Head of caudate nucleus (tissue), 42 donors: ENCODE measurements at regions not wholly inside any gene's neighbourhood (a gene's known extent, or its start where the extent isn't known, plus 50 kb on each side); places are given as distances from the start of the nearest gene placed in this dataset.
A peak's percentile ranks its signal among the peaks of the same experiment; 100 is the strongest.
"Not testable (repeated sequence)": the region's sequence is repeated elsewhere in the genome, so short reads cannot be mapped to it uniquely, and the experiment has no call there.

Experiments
- DNase-seq, 42 donors: peaks; one replicate each; pipeline versions ENCODE4 v3.0.0 to v3.0.0-alpha.2; 2020 to 2021; ENCODE audit warnings: mixed read lengths in 7 of 42
- intact Hi-C: fragments of 100-400 bp; cut with DNase I; formaldehyde crosslinking; loops from one replicate; pipeline ENCODE4 v1.15.0; 2022

DNA sequence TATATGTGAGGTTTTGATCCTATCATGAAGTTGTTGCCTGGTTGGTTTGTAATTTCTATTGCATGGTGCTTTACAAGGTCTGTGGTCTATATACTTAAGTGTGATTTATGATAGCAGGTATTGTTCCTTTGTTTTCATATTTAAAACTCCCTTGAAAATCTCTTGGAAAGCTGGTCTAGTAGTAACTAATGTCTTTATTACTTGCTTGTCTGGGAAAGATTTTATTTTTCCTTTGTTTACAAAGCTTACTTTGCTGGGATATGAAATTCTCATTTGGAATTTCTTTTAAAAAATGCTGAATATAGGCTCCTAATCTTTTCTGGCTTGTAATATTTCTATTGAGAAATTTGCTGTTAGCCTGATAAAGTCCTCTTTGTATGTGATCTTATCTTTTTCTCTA, 862.9 kb upstream of the NXPH2 start:
- no peak for DNase-seq
- intact Hi-C loops = no loop called here

DNA sequence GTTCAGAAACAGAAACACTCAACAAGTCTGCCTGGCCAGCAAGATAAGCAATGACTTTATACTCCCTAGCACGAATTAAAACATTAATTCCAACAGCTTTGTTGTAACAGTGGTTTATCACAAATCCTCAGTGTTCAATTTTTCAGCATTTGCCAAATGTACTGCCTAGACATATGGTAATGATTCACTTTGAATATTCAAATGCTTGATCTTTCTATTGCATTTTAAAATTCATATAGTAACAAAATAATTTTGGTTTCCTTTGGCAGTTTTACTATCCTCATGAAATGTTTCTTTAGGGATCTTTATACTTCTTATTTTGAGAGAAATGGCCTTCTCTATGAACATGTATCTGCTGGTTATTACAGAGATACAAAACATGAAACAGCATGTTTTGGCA, 851.8 kb upstream of the NXPH2 start:
- DNase-seq = no peak

DNA sequence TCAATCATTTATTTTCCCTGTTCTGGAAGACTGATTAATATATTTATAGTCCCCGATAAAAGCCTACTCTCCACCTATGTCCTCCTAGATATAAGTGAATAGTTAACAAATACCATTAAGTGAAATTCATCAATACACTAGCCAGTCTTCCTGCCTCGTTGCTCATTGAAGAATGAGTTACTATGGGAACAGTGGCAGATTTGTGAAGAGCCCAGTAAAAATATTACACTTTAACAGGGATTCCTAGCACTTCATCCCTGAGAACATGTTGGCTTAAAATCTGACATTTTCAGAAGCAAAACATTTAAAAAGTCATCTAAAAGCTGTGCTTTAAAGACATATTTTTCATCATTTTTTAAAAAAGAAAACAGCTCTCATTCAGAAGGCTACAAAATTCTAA, 848.7 kb upstream of the NXPH2 start:
- no peak for DNase-seq
- intact Hi-C loops = no loop called here

More for the DNA sequence above, 851.8 kb upstream of the NXPH2 start:
- intact Hi-C loops = no loop called here

DNA sequence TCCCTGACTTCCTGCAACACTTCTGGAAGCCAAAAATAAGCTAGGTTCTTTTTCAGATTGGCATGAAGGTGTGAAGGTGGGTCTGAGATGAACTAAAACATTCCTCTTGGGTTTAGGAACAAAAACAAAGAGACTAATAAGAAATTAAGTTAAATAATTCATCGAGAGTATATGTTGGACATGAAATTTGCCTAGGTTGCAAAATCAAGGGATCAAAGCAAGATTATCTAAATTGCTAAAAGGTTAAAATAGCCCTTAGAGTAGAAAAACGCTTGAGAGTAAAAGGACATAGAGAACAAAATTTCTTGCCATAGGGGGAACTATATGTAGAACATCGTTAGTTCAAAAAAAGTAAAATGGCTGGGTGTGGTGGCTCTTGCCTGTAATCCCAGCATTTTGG, 845.9 kb upstream of the NXPH2 start:
- no peak for DNase-seq
- intact Hi-C loops = no loop called here

DNA sequence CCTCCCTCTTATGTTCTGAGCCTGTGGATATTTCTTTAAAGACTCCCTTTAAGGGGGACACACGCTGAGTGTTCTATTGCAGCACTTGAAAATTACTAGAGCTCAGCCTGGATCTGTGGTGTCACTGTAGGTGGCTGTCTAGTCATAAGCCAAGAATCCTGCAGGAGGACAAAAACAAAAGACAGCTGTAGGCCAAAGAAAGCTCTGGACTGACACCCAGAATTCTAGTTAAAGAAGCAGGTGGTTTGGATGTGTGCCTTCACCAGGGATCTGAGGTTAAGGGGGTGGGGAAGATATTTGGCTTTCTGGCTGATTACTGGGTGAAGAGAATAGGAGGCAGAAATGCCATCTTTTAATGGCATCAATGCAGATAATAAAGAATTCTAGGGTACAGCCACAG, 842.5 kb upstream of the NXPH2 start:
- DNase-seq = no peak
- intact Hi-C loops = no loop called here

DNA sequence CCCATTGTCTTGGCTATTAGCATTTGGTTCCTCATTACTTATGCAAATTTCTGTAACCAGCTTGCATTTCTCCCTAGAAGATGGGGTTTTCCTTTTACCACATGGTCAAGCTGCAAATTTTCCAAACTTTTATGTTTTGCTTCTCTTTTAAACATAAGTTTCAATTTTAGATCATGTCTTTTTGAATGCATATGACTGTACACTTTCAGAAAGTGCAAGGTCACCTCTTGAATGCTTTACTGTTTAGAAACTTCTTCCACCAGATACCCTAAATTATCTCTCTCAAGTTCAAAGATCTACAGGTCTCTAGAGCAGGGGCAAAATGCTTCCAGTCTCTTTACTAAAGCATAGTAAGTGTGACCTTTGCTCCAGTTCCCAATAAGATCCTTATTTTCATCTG, 837.6 kb upstream of the NXPH2 start:
- DNase-seq = no peak
- intact Hi-C loops = no loop called here

DNA sequence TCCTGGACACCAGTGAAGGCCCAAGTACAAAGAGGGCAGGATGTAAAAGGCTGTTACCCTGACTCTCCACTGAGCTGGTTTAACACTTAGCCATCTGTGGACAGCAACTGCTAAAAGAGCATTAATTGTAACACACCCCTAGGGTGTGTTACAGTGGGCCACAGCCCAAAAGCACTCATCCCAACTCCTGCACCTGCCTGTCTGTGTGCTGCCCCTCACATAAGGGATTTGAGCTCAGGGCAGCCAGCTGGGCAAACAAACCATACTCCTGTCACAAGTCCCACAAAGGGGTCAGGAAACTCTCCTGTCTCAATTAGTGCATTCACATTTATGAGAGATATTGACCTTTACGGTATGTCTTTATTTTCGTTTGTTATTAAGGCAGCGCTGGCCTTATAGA, 833.1 kb upstream of the NXPH2 start:
- DNase-seq = no peak
- intact Hi-C loops = no loop called here

DNA sequence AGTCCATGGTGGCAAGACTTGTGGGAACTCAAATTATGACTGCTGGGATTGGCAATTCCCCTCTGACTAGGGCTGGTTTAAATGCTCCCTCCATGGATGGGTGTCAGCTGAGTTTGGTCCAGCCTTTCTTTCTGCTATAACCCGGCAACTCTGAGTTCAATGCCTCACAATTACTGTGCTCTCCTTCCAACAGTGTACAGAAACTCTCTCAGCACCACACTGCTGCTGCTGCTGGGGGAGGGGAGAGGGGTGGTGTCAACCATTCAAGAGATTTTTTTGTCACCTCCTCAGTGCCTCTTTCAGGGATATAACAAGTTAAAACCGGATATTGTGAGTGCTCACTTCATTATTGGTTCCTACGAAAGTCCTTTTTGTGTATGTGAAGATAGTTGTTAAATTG, 830.3 kb upstream of the NXPH2 start:
- intact Hi-C loops = no loop called here
- DNase-seq = no peak

DNA sequence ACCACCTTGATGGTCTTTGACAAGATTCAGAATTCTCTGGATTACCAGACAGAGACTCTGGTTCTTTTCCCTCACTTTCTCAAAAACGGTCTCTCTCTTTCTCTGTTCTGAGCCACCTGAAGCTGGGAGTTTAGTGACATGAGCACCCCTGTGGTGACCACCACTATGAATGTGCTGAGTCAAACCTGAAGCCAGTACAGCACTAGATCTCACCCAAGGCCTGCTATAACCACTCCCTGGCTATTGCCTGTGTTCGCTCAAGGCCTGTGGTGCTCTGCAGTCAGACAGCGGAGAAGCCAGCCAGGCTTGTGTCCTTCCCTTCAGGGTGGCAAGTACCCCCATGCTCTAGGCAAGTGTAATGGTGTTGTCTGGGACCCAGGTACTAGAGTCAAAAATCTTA, 828.9 kb upstream of the NXPH2 start:
- intact Hi-C loops = no loop called here
- no peak for DNase-seq

DNA sequence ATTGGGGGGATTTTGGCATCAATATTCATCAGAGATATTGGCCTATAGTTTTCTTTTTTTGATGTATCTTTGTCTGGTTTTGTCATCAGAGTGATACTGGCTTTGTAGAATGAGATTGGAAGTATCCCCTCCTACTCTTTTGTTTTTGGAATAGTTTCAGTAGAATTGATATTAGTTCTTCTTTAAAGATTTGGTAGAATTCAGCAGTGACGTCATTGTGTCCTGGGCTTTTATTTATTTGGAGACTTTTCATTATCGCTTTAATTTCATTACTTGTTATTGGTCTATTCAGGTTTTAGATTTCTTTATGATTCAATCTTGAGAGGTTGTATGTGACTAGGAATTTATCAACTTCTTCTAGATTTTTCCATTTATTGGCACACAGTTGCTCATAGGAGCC, 825.5 kb upstream of the NXPH2 start:
- no peak for DNase-seq
- intact Hi-C loops = no loop called here

DNA sequence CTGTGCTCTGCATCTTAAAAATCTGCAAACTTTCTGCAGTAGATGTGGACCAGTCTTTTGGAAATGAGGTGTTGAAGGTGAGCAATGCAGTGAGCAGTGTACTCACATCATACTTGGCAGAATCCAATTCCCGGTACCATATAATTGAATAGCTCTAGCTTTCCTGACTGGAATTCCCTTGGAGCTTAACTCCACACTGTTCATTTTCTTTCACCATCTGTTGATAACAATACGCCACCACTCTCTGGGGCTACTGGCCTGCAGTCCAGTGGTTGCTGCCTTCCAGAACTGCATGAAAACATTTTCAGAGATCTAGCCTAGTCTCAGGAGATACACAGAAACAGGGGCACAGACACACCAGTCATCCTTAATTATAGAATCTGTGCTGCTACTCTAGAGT, 820.0 kb upstream of the NXPH2 start:
- DNase-seq = no peak
- intact Hi-C loops = no loop called here

DNA sequence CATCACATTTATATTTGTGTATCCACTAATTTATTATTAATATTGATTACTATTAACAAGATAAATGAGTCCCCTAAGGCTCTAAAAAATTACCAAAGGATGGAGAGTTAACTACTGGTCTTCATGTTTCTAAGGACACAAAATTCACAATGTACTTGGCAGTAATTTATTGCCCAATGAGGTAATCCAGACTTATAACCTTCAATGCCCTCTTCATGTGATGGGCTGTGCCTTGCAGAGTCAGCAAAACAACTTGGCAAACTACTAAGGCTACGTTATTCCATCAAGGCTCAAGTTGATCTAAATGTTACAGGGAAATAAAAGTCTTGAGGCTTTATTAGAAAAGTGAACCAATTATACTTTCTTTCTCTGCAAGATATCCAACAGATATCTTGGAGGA, 804.9 kb upstream of the NXPH2 start:
- intact Hi-C loops = no loop called here
- no peak for DNase-seq

DNA sequence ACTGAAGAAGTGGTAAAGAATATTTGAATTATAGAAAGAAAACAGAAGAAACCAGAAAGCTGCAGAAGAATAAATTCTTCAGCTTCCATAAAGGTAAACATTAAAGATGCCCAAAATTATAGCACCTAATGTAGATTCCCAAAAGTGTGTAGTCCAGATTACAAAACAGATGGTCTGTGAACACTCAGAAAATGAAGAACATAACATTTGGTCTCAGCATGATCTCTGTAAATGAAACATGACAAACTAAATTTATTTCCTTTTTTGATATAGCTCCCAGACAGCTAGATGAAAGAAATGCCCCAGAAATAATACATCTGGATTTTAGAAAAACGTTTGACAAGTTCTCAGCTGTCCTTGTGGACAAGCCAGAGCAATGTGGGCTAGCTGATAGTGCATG, 794.2 kb upstream of the NXPH2 start:
- no peak for DNase-seq
- intact Hi-C loops = no loop called here

DNA sequence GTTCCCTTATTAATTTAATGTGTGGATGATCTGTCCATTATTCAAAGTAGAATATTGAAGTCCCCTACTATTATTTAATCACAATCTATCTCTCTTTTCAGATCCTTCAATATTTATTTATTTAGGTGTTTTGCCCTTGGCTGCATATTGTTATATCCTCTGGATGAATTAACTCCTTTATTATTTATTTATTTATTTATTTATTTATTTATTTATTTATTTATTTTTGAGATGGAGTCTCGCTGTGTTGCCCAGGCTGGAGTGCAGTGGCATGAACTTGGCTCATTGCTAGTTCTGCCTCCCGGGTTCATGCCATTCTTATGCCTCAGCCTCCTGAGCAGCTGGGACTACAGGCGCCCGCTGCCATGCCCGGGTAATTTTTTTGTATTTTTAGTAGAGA, 776.6 kb upstream of the NXPH2 start:
- intact Hi-C loops = no loop called here
- DNase-seq = no peak

DNA sequence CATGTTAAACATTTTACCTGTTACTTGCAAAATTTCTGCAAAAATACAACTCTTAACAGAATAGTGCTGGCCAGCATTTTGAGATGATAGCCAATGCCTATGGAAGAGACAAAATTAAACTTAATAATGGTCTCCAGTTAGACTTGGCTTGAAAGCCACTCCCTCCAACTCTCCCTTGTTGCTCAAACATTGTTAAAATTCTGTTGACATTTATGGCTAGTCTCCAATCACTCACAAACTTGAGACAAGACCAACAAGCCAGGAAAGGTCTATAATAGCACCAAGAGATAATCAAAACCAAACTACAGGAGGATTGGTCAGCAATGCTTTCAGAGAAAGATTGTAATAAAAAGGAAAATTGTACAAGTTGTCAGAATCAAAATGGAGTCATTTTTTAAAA, 770.7 kb upstream of the NXPH2 start:
- intact Hi-C loops = no loop called here
- DNase-seq = no peak

DNA sequence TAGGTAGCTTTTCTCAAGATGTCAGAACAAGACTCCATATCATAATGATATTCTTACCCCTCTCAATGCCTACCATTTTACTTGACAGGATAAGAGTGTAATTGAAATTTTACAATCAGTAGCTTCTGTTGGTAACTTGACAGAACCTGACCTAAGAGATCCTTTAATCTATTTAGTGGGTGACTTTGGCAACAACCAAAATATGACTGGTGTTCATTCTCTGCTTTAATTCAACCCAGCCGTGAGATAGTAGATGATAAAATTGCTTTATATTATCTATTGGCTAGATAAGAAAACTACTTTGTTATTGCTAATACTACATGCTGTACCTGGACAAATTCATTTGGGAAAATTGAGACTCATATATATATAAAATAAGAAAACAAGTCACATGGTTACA, 770.2 kb upstream of the NXPH2 start:
- no peak for DNase-seq
- intact Hi-C loops = no loop called here

DNA sequence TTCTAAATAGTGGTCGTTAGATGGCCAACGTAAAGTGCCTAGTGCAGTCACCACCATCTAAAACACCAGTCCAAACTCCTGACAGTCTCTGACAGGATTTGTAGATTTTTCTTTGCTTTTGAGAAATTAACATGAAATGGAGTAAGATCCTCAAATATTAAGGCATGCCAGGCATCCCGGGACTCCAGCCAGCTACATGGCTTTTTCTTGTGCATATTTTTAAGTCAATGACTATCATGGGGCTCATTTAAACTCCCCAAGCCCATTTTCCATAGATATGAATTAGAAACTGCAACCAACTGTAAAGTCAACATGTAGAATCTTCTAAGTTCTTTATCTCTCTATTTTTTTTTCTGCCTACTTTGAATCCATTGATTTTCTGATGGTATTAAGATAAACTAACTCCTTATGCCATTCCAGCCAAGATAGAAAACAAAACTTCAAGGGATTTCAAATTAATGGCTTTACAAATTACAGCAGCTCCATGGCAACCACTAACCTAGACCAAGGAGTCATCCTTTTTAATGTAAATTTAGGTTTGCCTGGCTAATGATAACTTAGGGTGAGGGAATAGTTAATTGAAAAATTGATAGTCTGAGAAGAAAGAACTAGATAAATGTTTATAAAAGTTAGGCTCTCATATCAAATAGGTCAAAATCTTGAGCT, 764.1 kb upstream of the NXPH2 start:
- DNase-seq = no peak
- intact Hi-C loops = no loop called here

DNA sequence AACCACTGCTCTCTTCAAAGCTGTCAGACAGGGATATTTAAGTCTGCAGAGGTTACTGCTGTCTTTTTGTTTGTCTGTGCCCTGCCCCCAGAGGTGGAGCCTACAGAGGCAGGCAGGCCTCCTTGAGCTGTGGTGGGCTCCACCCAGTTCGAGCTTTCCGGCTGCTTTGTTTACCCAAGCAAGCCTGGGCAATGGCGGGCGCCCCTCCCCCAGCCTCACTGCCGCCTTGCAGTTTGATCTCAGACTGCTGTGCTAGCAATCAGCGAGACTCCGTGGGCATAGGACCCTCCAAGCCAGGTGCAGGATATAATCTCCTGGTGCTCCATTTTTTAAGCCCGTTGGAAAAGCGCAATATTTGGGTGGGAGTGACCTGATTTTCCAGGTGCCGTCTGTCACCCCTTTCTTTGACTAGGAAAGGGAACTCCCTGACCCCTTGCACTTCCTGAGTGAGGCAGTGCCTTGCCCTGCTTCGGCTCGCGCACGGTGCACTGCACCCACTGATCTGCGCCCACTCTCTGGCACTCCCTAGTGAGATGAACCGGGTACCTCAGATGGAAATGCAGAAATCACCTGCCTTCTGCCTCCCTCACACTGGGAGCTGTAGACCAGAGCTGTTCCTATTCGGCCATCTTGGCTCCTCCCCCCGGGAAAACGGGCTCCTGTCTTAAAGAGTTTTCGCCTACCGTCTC, 758.3 kb upstream of the NXPH2 start:
- DNase-seq, intact Hi-C loops: not testable (repeated sequence)

DNA sequence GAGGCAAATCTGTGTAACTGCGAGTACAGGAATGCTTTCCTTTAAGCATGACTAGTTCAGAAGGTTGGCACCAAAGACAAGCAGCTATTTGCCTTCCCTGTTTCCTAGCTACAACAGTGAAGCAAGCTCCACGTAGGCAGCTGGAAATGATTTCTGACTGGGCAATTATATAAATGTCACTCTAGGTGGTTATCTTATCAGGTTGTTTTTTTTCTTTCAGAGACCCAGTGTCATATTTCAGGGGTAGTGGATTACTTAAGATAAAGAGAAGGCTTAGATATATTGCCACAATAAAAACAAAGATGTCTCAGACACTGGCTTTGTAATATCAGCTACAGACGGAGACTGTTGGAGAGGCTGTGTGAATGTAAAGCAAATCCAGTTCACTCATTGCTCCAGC, 748.9 kb upstream of the NXPH2 start:
- intact Hi-C loops = no loop called here
- peak in 4 of 42 donors; percentile 8 to 46 (median 15) for DNase-seq

DNA sequence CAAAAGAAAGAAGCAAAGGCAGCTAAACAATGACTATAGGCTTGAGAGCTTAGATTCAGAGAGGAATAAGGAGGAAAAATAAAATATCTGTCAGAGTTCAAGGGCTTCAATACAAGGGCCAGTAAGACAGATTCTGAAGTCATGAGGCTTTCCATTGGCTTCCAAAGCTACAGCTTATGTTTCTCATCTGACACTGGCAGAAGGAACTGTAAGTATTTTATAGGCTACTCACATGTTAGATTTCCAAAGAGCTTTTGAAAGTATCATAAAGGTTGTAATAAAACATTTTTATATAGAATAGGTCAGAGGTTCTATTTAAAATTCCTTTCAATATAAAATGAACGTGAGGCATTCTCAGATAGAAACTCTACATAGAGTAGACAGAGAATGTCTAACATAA, 746.6 kb upstream of the NXPH2 start:
- DNase-seq = no peak
- intact Hi-C loops = no loop called here

DNA sequence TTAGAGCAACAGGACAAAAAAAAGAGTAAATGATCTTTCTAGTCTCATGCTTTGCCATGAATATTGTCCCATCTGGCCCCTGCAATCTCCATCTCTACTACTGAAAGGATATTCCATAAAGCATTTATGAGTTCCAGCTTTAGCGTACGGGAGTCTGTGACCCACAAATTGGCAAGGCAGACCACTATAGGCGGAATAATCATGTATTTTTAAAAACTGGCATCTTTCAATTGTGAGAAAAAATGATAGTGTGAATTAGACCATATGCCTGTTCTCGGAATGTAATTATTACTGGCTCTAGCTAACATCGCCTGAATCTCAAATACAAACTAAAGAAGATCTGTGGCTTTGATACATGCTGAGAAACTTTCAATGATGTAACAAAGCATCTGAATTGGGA, 738.1 kb upstream of the NXPH2 start:
- intact Hi-C loops = no loop called here

More for the DNA sequence above, 738.1 kb upstream of the NXPH2 start:
- DNase-seq = no peak
